ENCODE measurements at regions not wholly inside any gene's neighbourhood (a gene's known extent, or its start where the extent isn't known, plus 50 kb on each side); places are given as distances from the start of the nearest gene placed in this dataset.

DNA sequence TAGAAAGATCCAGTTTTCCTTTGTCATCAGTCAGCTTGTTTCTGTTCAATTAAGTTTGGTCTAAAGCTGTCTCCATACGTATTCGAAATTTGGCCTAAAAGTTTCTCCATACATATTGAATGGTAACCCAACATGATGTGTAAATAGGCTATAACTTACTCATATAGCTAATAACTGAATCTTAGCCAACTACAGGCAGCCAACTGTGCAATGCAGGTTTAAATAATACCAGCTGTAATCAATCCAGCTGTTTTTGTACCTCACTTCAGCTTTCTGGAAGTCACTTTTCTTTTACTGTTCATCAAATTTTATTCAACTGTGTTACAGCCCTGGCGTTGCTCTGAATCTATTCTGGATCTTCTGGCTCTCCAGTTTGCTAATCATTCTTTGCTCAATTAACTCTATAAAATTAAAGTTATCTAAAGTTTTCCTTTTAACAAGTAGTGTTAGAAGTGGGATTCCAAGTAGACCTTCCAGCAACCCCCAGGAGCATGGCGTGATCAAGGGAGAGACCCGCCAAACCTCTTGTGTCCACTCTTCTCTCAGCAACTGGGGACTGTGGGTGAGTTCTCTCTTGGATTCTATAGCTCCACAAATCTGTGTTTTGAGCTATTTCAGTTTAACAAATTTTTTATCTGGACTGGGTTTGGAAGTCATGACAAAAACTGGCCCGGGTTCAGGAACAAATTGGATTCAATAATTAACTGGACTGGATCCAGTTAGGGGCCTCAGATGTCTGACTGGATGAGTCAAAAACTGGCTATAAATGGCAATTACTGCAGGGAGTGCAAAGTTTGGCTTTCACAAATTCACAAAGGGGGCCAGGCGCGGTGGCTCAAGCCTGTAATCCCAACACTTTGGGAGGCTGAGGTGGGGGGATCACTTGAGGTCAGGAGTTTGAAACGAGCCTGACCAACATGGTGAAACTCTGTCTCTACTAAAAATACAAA lies 329.7 kb upstream of the ST6GAL2 start:
- no peaks in the 10 kb centered on the region for H3K4me1 ChIP-seq (ENCODE audit: control insufficient read depth in 2 of 2, insufficient read depth in 2 of 2, low read length in 2 of 2)
- Mint-ChIP-seq H3K4me3 (no peak overlapping the region), H3K4me1 (no peaks in the 10 kb centered on the region), H3K27me3 (no peaks in the 10 kb centered on the region), H3K27ac (no peak overlapping the region), H3K9me3 (ENCODE audit: insufficient read depth) (no peaks in the 10 kb centered on the region)
- POLR2A ChIA-PET, result no interaction called here
- ATAC-seq (ENCODE audit: low read depth) (no peak), DNase-seq (no peak)
- CTCF ChIA-PET, result no interaction called here
- intact Hi-C loops (cut with micrococcal nuclease), result no loop called here
- H3K9me3 ChIP-seq (ENCODE audit: control extremely low read depth in 1 of 3, control insufficient read depth in 2 of 3, insufficient read depth in 1 of 3, low read length in 2 of 3), result peaks cover 0 to 2% (median 1%) of the 10 kb centered on the region in 3 donors
- H3K27ac ChIP-seq (ENCODE audit: low read length in 2 of 2), result no peak overlapping the region
- no peak overlapping the region for H3K9ac ChIP-seq (ENCODE audit: low read length)
- TF ChIP-seq, protein P1, sequence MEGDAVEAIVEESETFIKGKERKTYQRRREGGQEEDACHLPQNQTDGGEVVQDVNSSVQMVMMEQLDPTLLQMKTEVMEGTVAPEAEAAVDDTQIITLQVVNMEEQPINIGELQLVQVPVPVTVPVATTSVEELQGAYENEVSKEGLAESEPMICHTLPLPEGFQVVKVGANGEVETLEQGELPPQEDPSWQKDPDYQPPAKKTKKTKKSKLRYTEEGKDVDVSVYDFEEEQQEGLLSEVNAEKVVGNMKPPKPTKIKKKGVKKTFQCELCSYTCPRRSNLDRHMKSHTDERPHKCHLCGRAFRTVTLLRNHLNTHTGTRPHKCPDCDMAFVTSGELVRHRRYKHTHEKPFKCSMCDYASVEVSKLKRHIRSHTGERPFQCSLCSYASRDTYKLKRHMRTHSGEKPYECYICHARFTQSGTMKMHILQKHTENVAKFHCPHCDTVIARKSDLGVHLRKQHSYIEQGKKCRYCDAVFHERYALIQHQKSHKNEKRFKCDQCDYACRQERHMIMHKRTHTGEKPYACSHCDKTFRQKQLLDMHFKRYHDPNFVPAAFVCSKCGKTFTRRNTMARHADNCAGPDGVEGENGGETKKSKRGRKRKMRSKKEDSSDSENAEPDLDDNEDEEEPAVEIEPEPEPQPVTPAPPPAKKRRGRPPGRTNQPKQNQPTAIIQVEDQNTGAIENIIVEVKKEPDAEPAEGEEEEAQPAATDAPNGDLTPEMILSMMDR (IDR thresholded peaks at IDR 0.05), result no peak
- TF ChIP-seq EZH2 (IDR thresholded peaks at IDR 0.05; ENCODE audit: borderline replicate concordance, insufficient read depth, low read depth, low read length, poor library complexity, severe bottlenecking), result no peak
- H3K4me2 ChIP-seq (replicated peaks; ENCODE audit: low read depth, low read length, poor library complexity, severe bottlenecking), result no peak overlapping the region
- H2AFZ ChIP-seq (ENCODE audit: insufficient read depth, low read depth, low read length, poor library complexity, severe bottlenecking), result no peak overlapping the region
- H3K36me3 ChIP-seq (replicated peaks in 1 of 2; ENCODE audit: control extremely low read depth in 1 of 2, control insufficient read depth in 1 of 2, extremely low read depth in 1 of 2, insufficient read depth in 2 of 2, low read length in 1 of 2), result no peaks in the 10 kb centered on the region
- no peak overlapping the region for H3K4me3 ChIP-seq (ENCODE audit: control extremely low read depth in 1 of 5, extremely low read depth in 1 of 5, insufficient read depth in 1 of 5, low read depth in 2 of 5, low read length in 4 of 5)
- no peaks in the 10 kb centered on the region for H3K79me2 ChIP-seq (ENCODE audit: control insufficient read depth, insufficient read depth, low read length)
- no peaks in the 10 kb centered on the region for H3K27me3 ChIP-seq (replicated peaks in 1 of 4; ENCODE audit: control extremely low read depth in 1 of 4, control insufficient read depth in 3 of 4, insufficient read depth in 4 of 4, low read length in 3 of 4)
- whole genome bisulfite sequencing (ENCODE audit: insufficient coverage), result 100% methylated on average over 1 of the region's 9 CpGs
- H4K20me1 ChIP-seq (ENCODE audit: control insufficient read depth, insufficient read depth, low read length, poor library complexity, severe bottlenecking), result no peaks in the 10 kb centered on the region

DNA sequence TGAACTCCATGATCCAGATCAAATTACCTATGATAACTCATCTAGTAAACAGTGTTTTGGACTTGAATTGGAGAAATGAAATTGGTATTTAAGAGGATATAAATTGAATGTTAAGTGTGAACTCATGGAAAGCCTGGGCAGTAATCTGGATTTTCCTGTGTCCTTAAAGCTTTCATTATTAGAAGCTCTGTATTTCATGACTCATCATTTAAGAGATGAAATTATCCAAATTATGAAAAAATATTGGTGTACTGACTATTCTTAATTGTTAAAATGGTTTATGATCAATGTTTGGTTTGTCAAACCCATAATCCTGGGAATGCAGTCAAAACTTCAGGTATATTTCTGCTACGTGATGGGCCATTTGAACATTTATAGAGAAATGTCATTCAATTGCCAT lies 332.2 kb upstream of the ST6GAL2 start:
- Histone ChIP-seq H3K27me3 (replicated peaks in 1 of 4; ENCODE audit: control extremely low read depth in 1 of 4, control insufficient read depth in 3 of 4, insufficient read depth in 4 of 4, low read length in 3 of 4) (no peaks in the 10 kb centered on the region), H4K20me1 (ENCODE audit: control insufficient read depth, insufficient read depth, low read length, poor library complexity, severe bottlenecking) (no peaks in the 10 kb centered on the region), H3K27ac (ENCODE audit: low read length in 2 of 2) (no peak overlapping the region), H3K9me3 (ENCODE audit: control extremely low read depth in 1 of 3, control insufficient read depth in 2 of 3, insufficient read depth in 1 of 3, low read length in 2 of 3) (peaks cover 0 to 2% (median 0%) of the 10 kb centered on the region in 3 donors), H3K4me3 (ENCODE audit: control extremely low read depth in 1 of 5, extremely low read depth in 1 of 5, insufficient read depth in 1 of 5, low read depth in 2 of 5, low read length in 4 of 5) (no peak overlapping the region), H3K36me3 (replicated peaks in 1 of 2; ENCODE audit: control extremely low read depth in 1 of 2, control insufficient read depth in 1 of 2, extremely low read depth in 1 of 2, insufficient read depth in 2 of 2, low read length in 1 of 2) (no peaks in the 10 kb centered on the region), H3K4me2 (replicated peaks; ENCODE audit: low read depth, low read length, poor library complexity, severe bottlenecking) (no peak overlapping the region), H2AFZ (ENCODE audit: insufficient read depth, low read depth, low read length, poor library complexity, severe bottlenecking) (no peak overlapping the region), H3K79me2 (ENCODE audit: control insufficient read depth, insufficient read depth, low read length) (no peaks in the 10 kb centered on the region), H3K9ac (ENCODE audit: low read length) (no peak overlapping the region), H3K4me1 (ENCODE audit: control insufficient read depth in 2 of 2, insufficient read depth in 2 of 2, low read length in 2 of 2) (no peaks in the 10 kb centered on the region)
- Mint-ChIP-seq H3K4me3 (no peak overlapping the region), H3K27me3 (no peaks in the 10 kb centered on the region), H3K9me3 (ENCODE audit: insufficient read depth) (peaks cover 3% of the 10 kb centered on the region), H3K4me1 (no peaks in the 10 kb centered on the region), H3K27ac (no peak overlapping the region)
- POLR2A ChIA-PET, result no interaction called here
- CTCF ChIA-PET, result no interaction called here
- ATAC-seq (ENCODE audit: low read depth) (no peak), DNase-seq (no peak)
- intact Hi-C loops (cut with micrococcal nuclease), result no loop called here
- TF ChIP-seq, protein P1 (IDR thresholded peaks at IDR 0.05), result no peak
- TF ChIP-seq EZH2 (IDR thresholded peaks at IDR 0.05; ENCODE audit: borderline replicate concordance, insufficient read depth, low read depth, low read length, poor library complexity, severe bottlenecking), result no peak
- no CpG with 5 or more reads among the region's 1 CpG for WGBS (ENCODE audit: insufficient coverage)

All from B cell (primary cell).